PC-9 (cell line): ENCODE measurements at regions not wholly inside any gene's neighbourhood (a gene's known extent, or its start where the extent isn't known, plus 50 kb on each side); places are given as distances from the start of the nearest gene placed in this dataset.
"Not testable (repeated sequence)": the region's sequence is repeated elsewhere in the genome, so short reads cannot be mapped to it uniquely, and the experiment has no call there.

ENCODE experiments used
- BruUV-seq: library from RNA; stranded (reverse); fragments of 400-500 nt; replicated peaks from 2 replicates; lab custom pipeline; 2021; lab: Mats Ljungman, UMichigan
- CTCF ChIA-PET: fragments of 300-600 bp; sonication (Branson Sonifier 250); formaldehyde crosslinking; loops from one replicate; lab custom pipeline; 2022; ENCODE audit warnings: antibody characterized with exemption; lab: Charles Lee
- POLR2A ChIA-PET: fragments of 300-600 bp; sonication (Branson Sonifier 250); formaldehyde crosslinking; loops from one replicate; lab custom pipeline; 2022; ENCODE audit warnings: antibody characterized with exemption; ENCODE audit not compliant: unreplicated experiment; lab: Charles Lee
- DNase-seq, 2 experiments: peaks; one replicate each; pipeline versions ENCODE4 v3.0.0 to v3.0.0-alpha.2; 2015 to 2022; ENCODE audit warnings: mixed read lengths in 1 of 2
- H2AFZ ChIP-seq: fragments of 200-600 bp; sonication (generic); 2 replicates; pipeline ENCODE4 v1.8.1; 2017; ENCODE audit warnings: antibody characterized with exemption
- H3F3A ChIP-seq: fragments of 200-600 bp; sonication (generic); 2 replicates; pipeline ENCODE4 v1.8.1; 2017; ENCODE audit warnings: antibody characterized with exemption, mild to moderate bottlenecking, low read depth; ENCODE audit not compliant: insufficient read depth
- H3K27ac ChIP-seq: fragments of 200-600 bp; sonication (generic); 2 replicates; pipeline ENCODE4 v1.6.1; 2016; ENCODE audit warnings: mixed run types
- H3K27me3 ChIP-seq: fragments of 200-600 bp; sonication (generic); 2 replicates; pipeline ENCODE4 v1.6.1; 2016; ENCODE audit warnings: low read depth, mixed run types; ENCODE audit not compliant: insufficient read depth
- H3K36me3 ChIP-seq: fragments of 200-600 bp; sonication (generic); 2 replicates; pipeline ENCODE4 v1.6.1; 2016; ENCODE audit warnings: low read depth, mixed run types
- H3K4me1 ChIP-seq: fragments of 200-600 bp; sonication (generic); replicated peaks from 2 replicates; pipeline ENCODE4 v1.6.1; 2016; ENCODE audit warnings: mixed run types; ENCODE audit not compliant: insufficient read depth
- H3K4me2 ChIP-seq: fragments of 200-600 bp; sonication (generic); 2 replicates; pipeline ENCODE4 v1.6.1; 2017; ENCODE audit warnings: mixed run types
- H3K4me3 ChIP-seq: fragments of 200-600 bp; sonication (generic); 2 replicates; pipeline ENCODE4 v1.6.1; 2016; ENCODE audit warnings: mixed run types
- H3K79me2 ChIP-seq: fragments of 200-600 bp; sonication (generic); 2 replicates; pipeline ENCODE4 v1.6.1; 2017; ENCODE audit warnings: low read depth, mixed run types
- H3K9me2 ChIP-seq: fragments of 200-600 bp; sonication (generic); 2 replicates; pipeline ENCODE4 v1.8.1; 2017; ENCODE audit warnings: mild to moderate bottlenecking; ENCODE audit not compliant: insufficient read depth
- H3K9me3 ChIP-seq: fragments of 200-600 bp; sonication (generic); 2 replicates; pipeline ENCODE4 v1.8.1; 2016; ENCODE audit warnings: low read depth; ENCODE audit not compliant: insufficient read depth
- H4K20me1 ChIP-seq: fragments of 200-600 bp; sonication (generic); 2 replicates; pipeline ENCODE4 v1.8.1; 2017; ENCODE audit not compliant: insufficient read depth
- CTCF ChIP-seq: fragments of 200-600 bp; sonication (generic); conservative IDR thresholded peaks from 2 replicates; pipeline ENCODE4 v1.6.1; 2017; ENCODE audit warnings: mixed run types, antibody characterized with exemption, mild to moderate bottlenecking, moderate library complexity
- EZH2 ChIP-seq: fragments of 200-600 bp; sonication (generic); IDR thresholded peaks from 2 replicates; pipeline ENCODE4 v1.8.0; 2017; ENCODE audit warnings: antibody characterized with exemption, low read depth
- intact Hi-C: fragments of 100-400 bp; cut with micrococcal nuclease; formaldehyde crosslinking; loops from one replicate; pipeline ENCODE4 v1.10.0; 2022; ENCODE audit not compliant: unreplicated experiment

- no peak for DNase-seq
- H3K79me2 ChIP-seq = no peaks in the 10 kb centered on the region
- POLR2A ChIA-PET = no interaction called here
- CTCF ChIA-PET = no interaction called here
- no peaks in the 10 kb centered on the region for H3K9me3 ChIP-seq
- intact Hi-C loops = no loop called here
- no peaks in the 10 kb centered on the region for H3K4me1 ChIP-seq
- no peaks in the 10 kb centered on the region for H4K20me1 ChIP-seq
- TF ChIP-seq CTCF = no peak
- no peak for TF ChIP-seq EZH2
- H3K4me3 ChIP-seq = no peak overlapping the region
- H3K9me2 ChIP-seq = no peaks in the 10 kb centered on the region
- H3K4me2 ChIP-seq = no peak overlapping the region
- no TSS peak for BruUV-seq
- H3K27ac ChIP-seq = no peak overlapping the region
- no peaks in the 10 kb centered on the region for H3K36me3 ChIP-seq
- H3K27me3 ChIP-seq = no peaks in the 10 kb centered on the region
- no peak overlapping the region for H2AFZ ChIP-seq
- no peaks in the 10 kb centered on the region for H3F3A ChIP-seq
These were observed 370.3 kb upstream of the FGF16 start for GRCh38 chrX:77076896-77077295.

GRCh38 chrX:77081237-77081636, 366.0 kb upstream of the FGF16 start:
- H3K79me2 ChIP-seq, H3K9me3 ChIP-seq, H3K4me1 ChIP-seq, H3K36me3 ChIP-seq, POLR2A ChIA-PET, H2AFZ ChIP-seq, DNase-seq, H3K4me3 ChIP-seq, intact Hi-C loops, H3F3A ChIP-seq, H3K27me3 ChIP-seq, H4K20me1 ChIP-seq, CTCF ChIA-PET, H3K27ac ChIP-seq, BruUV-seq, H3K4me2 ChIP-seq, H3K9me2 ChIP-seq: not testable (repeated sequence)

GRCh38 chrX:77085372-77085771, 361.8 kb upstream of the FGF16 start:
- Histone ChIP-seq H3K4me1 (no peaks in the 10 kb centered on the region), H3K9me3 (no peaks in the 10 kb centered on the region), H4K20me1 (no peaks in the 10 kb centered on the region), H3K79me2 (no peaks in the 10 kb centered on the region), H3K4me3 (no peak overlapping the region), H3K27ac (no peak overlapping the region), H3K4me2 (no peak overlapping the region), H3F3A (no peaks in the 10 kb centered on the region), H3K9me2 (no peaks in the 10 kb centered on the region), H3K36me3 (no peaks in the 10 kb centered on the region), H2AFZ (no peak overlapping the region), H3K27me3 (no peaks in the 10 kb centered on the region)
- DNase-seq = no peak
- ChIA-PET CTCF (no interaction called here), POLR2A (no interaction called here)
- TF ChIP-seq EZH2 (no peak), CTCF (no peak)
- intact Hi-C loops = no loop called here
- BruUV-seq = no TSS peak

GRCh38 chrX:77087529-77088169, 359.5 kb upstream of the FGF16 start:
- H3K36me3 ChIP-seq = no peaks in the 10 kb centered on the region
- no peaks in the 10 kb centered on the region for H3F3A ChIP-seq
- H3K4me3 ChIP-seq = no peak overlapping the region
- no peaks in the 10 kb centered on the region for H3K27me3 ChIP-seq
- no TSS peak for BruUV-seq
- H3K79me2 ChIP-seq = no peaks in the 10 kb centered on the region
- TF ChIP-seq EZH2 = no peak
- no peak for TF ChIP-seq CTCF
- intact Hi-C loops = no loop called here
- no peak overlapping the region for H2AFZ ChIP-seq
- no peak for DNase-seq
- no peaks in the 10 kb centered on the region for H3K9me3 ChIP-seq
- ChIA-PET CTCF (no interaction called here), POLR2A (no interaction called here)
- no peak overlapping the region for H3K27ac ChIP-seq
- no peak overlapping the region for H3K4me2 ChIP-seq
- no peaks in the 10 kb centered on the region for H3K9me2 ChIP-seq
- H3K4me1 ChIP-seq = no peaks in the 10 kb centered on the region
- H4K20me1 ChIP-seq = no peaks in the 10 kb centered on the region
